Panc1 (cell line): ENCODE measurements at regions not wholly inside any gene's neighbourhood (a gene's known extent, or its start where the extent isn't known, plus 50 kb on each side); places are given as distances from the start of the nearest gene placed in this dataset.

Experiments
- ATAC-seq: fragments of 200-7000 bp; cut with Tn5 transposase; 2 replicates; pipeline ENCODE4 v1.9.1; 2020; ENCODE audit warnings: mild to moderate bottlenecking, moderate library complexity
- BruUV-seq: library from RNA; stranded (reverse); fragments of 400-500 nt; replicated peaks from 2 replicates; lab custom pipeline; 2021; lab: Mats Ljungman, UMichigan
- CTCF ChIA-PET: fragments of 300-600 bp; sonication (Branson Sonifier 250); formaldehyde crosslinking; loops from one replicate; lab custom pipeline; 2022; ENCODE audit warnings: antibody characterized with exemption; lab: Charles Lee
- POLR2A ChIA-PET: fragments of 300-600 bp; sonication (Branson Sonifier 250); formaldehyde crosslinking; loops from one replicate; lab custom pipeline; 2022; ENCODE audit warnings: antibody characterized with exemption; lab: Charles Lee
- DNase-seq: peaks from one replicate; pipeline ENCODE4 v3.0.0-alpha.2; 2010; ENCODE audit warnings: low read depth, low spot score
- H3K27ac ChIP-seq: 2 replicates; pipeline ENCODE4 v1.5.1; 2011; ENCODE audit warnings: mild to moderate bottlenecking, low read length, inconsistent platforms
- H3K27me3 ChIP-seq: fragments of 200-500 bp; sonication (Bioruptor generic); 2 replicates; pipeline ENCODE4 v1.6.0; 2014; ENCODE audit warnings: low read length, inconsistent platforms; ENCODE audit not compliant: control insufficient read depth, insufficient read depth
- H3K36me3 ChIP-seq: fragments of 200-500 bp; sonication (Bioruptor generic); 2 replicates; pipeline ENCODE4 v1.5.1; 2014; ENCODE audit warnings: inconsistent platforms, mild to moderate bottlenecking, low read length, moderate library complexity; ENCODE audit not compliant: control insufficient read depth, insufficient read depth
- H3K4me1 ChIP-seq: 2 replicates; pipeline ENCODE4 v1.5.1; 2011; ENCODE audit warnings: inconsistent platforms, mild to moderate bottlenecking, low read length, moderate library complexity; ENCODE audit not compliant: control insufficient read depth, insufficient read depth
- H3K4me3 ChIP-seq, 2 experiments: 2 replicates each; pipeline ENCODE4 v1.5.1; 2011 to 2012; ENCODE audit warnings: low read depth in 2 of 2, low read length in 2 of 2, mild to moderate bottlenecking in 2 of 2, inconsistent platforms in 1 of 2, moderate library complexity in 1 of 2
- H3K9me3 ChIP-seq: fragments of 200-500 bp; sonication (Bioruptor generic); 2 replicates; pipeline ENCODE4 v1.5.1; 2014; ENCODE audit warnings: low read depth, mild to moderate bottlenecking, inconsistent platforms, low read length, moderate library complexity; ENCODE audit not compliant: control insufficient read depth, insufficient read depth
- CTCF ChIP-seq: fragments of 450-650 bp; IDR thresholded peaks from 2 replicates; pipeline ENCODE4 v1.5.1; 2017; ENCODE audit warnings: mild to moderate bottlenecking
- POLR2AphosphoS5 ChIP-seq: IDR thresholded peaks from 2 replicates; pipeline ENCODE4 v1.6.1; 2012; ENCODE audit warnings: mild to moderate bottlenecking, low read depth, low read length, moderate library complexity
- REST ChIP-seq, 2 experiments: IDR thresholded peaks; 2 replicates each; pipeline ENCODE4 v1.6.1; 2011 to 2012; ENCODE audit warnings: low read depth in 2 of 2, control low read depth in 1 of 2, low read length in 1 of 2, mild to moderate bottlenecking in 1 of 2, moderate library complexity in 1 of 2; ENCODE audit not compliant: insufficient read depth in 1 of 2
- SIN3A ChIP-seq: IDR thresholded peaks from 2 replicates; pipeline ENCODE4 v1.6.1; 2012; ENCODE audit warnings: low read depth, mild to moderate bottlenecking, low read length, moderate library complexity, borderline replicate concordance; ENCODE audit not compliant: insufficient read depth
- TCF7L2 ChIP-seq: IDR thresholded peaks from 2 replicates; pipeline ENCODE4 v1.6.1; 2011; ENCODE audit warnings: mild to moderate bottlenecking, low read depth, low read length, inconsistent platforms
- in situ Hi-C: cut with HindIII; loops from 2 replicates; pipeline ENCODE4 v1.10.0; 2016; ENCODE audit warnings: low sequenced_read_pairs, low pct_unique_long_range_greater_than_20kb
- intact Hi-C: fragments of 100-400 bp; cut with micrococcal nuclease; formaldehyde crosslinking; loops from one replicate; pipeline ENCODE4 v1.10.0; 2022; ENCODE audit not compliant: unreplicated experiment

GRCh38 chr1:48082271-48082962 is 85.2 kb upstream of the TRABD2B start:
- TF ChIP-seq TCF7L2 (no peak), POLR2AphosphoS5 (no peak), CTCF (no peak), SIN3A (no peak), REST (IDR thresholded peaks at IDR 0.05; ENCODE audit: insufficient read depth in 1 of 2, low read depth in 2 of 2, low read length in 1 of 2) (no peak)
- DNase-seq: no peak
- in situ Hi-C loops: no loop called here

GRCh38 chr1:48080331-48081255 is 83.4 kb upstream of the TRABD2B start:
- POLR2A ChIA-PET: interaction anchor here (0.6 kb wide), 1 partner anchor 145 kb away, joined by 3 read pairs; no protein-coding TSS in a partner anchor
- Histone ChIP-seq H3K27me3 (peaks cover 2% of the 10 kb centered on the region), H3K4me3 (no peak overlapping the region), H3K9me3 (no peaks in the 10 kb centered on the region), H3K27ac (no peak overlapping the region), H3K4me1 (no peaks in the 10 kb centered on the region), H3K36me3 (no peaks in the 10 kb centered on the region)
- no peak for ATAC-seq
- no TSS peak for BruUV-seq
- intact Hi-C loops: no loop called here
- CTCF ChIA-PET: no interaction called here
- no peak for DNase-seq
- in situ Hi-C loops: no loop called here
- TF ChIP-seq REST (IDR thresholded peaks at IDR 0.05; ENCODE audit: insufficient read depth in 1 of 2, low read depth in 2 of 2, low read length in 1 of 2): no peak
- TF ChIP-seq POLR2AphosphoS5: no peak
- no peak for TF ChIP-seq SIN3A
- TF ChIP-seq CTCF: no peak

More at GRCh38 chr1:48082271-48082962, 85.2 kb upstream of the TRABD2B start:
- Histone ChIP-seq H3K4me1 (no peaks in the 10 kb centered on the region), H3K36me3 (no peaks in the 10 kb centered on the region), H3K27ac (no peak overlapping the region), H3K4me3 (no peak overlapping the region), H3K27me3 (no peaks in the 10 kb centered on the region; the same call in none of the 2 replicates), H3K9me3 (no peaks in the 10 kb centered on the region)
- intact Hi-C loops: no loop called here
- ChIA-PET CTCF (no interaction called here), POLR2A (no interaction called here)
- ATAC-seq: no peak
- BruUV-seq: no TSS peak
